A204.1 (cell line): ENCODE measurements at regions not wholly inside any gene's neighbourhood (a gene's known extent, or its start where the extent isn't known, plus 50 kb on each side); places are given as distances from the start of the nearest gene placed in this dataset.

Experiments used
- FAIRE-seq: peaks from 2 replicates; lab custom pipeline; 2012; peaks lifted over from hg19 to GRCh38; lab: Jason Lieb, UNC

DNA sequence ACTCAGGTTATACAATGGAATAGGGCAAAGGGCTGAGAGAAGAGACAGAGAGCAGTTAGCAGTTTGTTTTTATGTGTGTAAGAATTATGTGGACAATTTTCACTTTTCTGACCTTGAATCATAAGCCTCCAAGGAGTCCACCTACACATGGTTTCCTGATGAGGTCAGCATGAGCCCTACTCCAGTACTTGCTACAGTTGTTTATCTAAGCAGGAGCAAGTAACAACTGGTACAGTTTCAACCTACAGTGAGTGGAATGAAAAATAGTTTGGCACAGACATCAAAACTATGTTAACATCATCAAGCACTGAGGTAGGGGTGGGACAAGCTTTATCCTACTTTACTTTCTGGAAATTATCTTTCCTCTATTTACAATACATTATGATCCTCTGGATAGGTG, 426.7 kb upstream of the ID4 start:
- FAIRE-seq, result no peak

DNA sequence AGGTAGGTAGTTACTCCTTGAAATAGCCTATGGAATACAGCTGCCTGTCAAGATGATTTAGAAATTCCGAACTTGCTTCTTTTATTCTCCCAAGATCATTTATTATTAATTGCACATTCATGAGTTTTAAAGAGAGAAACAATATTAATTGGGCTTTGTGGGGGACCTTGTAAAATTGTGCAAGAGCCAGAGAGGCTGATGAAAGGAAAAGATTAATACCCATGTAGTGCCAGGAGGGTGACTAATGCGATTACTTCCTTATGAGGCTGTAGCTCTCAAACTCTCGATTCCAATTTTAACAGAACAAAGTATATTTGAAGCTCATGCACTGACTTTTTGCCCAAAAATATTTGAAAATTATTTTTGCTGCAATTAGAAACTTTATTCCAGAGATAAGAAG, 423.8 kb upstream of the ID4 start:
- FAIRE-seq, result no peak

DNA sequence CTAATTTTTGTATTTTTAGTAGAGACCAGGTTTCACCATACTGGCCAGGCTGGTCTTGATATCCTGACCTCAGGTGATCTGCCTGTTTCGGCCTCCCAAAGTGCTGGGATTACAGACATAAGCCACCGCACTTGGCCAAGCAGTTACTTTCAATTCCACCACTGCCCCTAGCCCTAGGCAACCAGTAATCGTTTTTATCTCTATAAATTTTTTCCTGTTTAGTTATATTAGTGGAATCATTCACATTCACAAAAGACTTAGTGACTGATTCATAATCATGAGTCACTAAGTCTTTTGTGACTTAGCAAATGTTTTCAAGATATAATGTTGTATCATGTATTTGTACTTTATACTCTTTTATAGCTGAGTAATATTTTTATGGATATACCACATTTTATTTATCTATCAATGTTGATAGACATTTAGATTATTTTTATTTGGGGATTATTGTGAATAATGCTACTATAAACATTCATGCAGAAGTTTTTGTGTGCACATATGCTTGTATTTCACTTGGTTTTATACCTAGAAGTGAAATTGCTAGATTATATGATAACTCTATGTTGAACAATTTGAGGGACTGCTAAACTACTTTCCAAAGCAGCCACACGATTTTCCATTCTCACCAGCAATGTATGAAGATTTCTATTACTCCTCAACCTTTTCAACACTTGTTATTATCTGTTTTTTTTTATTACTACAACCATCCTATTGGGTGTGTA, 421.4 kb upstream of the ID4 start:
- FAIRE-seq, result peak; percentile 9

- no peak for FAIRE-seq
Measured at GRCh38 chr6:19416811-19417210, 420.4 kb upstream of the ID4 start.

DNA sequence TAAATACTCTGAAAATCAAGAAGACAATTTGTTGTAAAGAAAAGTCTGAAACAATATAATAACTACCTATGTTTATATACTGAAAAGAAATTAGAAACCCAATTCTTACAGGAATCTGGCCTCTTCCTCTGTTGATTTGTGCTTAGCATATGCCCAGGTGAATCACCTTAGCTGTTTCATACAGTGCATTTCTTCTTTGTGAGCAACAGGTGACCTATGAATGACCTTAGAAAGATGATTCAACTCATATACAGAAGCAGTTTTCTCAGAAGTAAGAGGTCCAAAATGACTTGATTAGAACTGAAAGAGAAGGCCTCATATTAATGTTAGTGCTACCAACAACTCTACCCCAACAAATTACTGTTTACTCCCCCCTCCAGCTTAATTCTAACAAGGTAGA, 419.5 kb upstream of the ID4 start:
- no peak for FAIRE-seq

GRCh38 chr6:19424853-19425252, 412.3 kb upstream of the ID4 start:
- no peak for FAIRE-seq

- no peak for FAIRE-seq
Measured at GRCh38 chr6:19427548-19427947, 409.6 kb upstream of the ID4 start.

DNA sequence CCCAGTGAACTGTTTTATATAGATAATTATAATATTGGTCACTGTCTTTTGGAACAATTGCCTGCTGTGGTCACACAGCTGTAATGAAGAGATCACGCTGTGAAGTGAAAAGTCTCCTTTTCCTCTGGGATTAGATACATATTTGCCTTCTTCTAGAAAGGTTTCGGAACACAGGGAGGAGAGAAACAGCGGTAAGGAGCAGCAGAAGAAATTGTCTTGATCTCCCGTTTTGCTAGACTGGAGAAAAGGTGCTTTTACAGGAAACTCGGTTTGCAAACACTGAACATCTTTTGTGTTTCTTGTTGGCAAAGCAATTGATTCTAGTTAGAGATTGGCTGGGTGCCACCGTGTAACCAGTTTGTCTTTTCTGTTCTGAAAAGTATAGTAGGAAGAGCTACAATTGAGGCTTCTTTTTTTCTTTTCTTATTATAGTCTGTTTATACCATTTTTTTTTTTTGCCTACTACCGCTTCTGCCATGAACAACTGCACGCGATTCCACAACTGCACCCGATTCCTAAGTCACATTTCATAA, 404.1 kb upstream of the ID4 start:
- no peak for FAIRE-seq

DNA sequence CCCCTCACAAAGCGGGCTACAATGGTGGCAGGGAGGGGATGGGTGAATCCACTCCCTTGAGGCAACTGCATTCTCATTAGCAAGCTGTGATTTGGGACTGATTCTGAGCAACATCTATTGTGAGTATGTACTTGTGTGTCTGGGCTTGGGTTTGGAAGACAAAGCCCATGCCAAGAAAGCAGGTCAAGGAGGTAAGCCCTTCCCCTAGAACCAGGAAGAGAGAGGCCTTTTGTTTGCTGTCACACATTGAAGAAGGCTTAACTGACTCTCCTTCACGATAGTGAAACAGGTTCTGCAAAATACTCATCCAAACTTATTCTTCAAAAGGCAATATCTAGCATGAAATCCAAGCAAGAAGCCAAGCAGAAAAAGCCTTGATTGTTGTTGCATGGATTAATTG, 403.1 kb upstream of the ID4 start:
- FAIRE-seq, result no peak

DNA sequence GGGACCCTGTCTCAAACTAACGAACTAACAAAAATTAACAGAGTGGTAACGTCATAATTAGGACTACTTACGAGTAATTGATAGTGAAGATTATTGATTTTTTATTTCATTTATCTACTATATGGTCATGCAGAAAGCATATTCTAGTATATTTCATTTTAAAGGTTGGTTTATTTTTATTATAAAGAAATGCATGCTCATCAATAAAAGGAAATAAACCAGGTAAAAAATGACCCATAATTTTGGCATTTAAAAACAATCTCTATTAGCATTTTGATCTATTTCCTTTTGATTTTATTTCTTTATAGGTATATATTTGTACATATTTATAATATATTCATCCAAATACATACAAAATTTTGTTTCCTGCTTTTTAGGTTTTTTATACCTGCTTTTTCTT, 401.4 kb upstream of the ID4 start:
- no peak for FAIRE-seq

DNA sequence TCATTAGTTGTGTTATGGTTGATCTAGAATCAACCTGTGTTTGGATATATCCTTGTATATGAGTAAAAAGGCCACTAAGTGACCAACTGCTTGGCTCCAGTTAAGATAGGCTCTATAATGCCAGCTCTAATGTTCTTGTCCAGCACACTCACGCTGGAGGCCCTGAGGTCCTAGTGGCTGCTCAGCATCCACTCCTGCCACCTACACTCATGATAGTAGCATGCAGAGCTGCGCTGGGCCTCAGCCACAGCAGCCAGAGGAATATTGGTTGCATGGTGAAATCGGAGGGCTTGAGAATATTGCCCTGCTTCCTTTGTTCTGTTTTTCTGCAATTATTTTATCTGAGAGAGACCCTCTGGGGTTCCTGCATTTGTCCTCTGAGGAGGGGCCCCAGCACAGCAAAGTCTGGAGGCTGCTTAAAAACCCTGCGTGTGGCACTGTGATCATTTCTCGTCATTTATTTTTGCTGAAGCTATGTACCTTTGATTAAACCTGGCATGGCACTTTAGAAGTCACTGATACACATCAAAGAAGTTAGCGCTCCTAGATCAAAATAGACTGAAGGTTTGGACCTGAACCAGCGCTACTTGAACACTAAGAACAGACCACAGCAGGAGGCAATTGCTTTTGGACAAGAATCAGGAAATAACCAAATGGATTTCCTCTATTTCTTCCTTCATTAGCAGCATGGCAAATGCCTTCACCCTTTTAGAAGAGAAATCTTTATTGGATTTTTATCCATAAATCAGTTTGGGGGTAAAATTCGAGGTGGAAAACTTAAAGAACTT, 398.4 kb upstream of the ID4 start:
- no peak for FAIRE-seq

GRCh38 chr6:19440531-19440930, 396.6 kb upstream of the ID4 start:
- FAIRE-seq, result no peak

DNA sequence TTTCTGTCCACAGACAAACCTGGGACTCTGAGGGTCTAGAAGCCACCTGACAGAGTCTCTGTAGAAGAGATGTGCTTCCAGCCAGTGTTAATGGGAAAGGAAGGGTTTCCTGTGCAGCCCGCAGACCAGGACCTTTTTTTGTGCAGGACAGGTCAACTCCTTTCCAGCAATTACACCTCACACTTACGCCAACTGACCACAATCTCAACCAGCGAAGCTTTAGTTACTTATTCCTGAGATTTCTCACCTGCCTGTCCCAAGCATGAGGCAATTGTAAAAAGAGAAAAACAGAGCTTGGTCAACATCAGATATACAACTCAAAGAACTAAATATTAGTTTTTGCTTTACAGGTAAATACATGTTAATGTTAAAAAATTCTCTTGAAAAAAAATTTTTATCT, 393.8 kb upstream of the ID4 start:
- no peak for FAIRE-seq

DNA sequence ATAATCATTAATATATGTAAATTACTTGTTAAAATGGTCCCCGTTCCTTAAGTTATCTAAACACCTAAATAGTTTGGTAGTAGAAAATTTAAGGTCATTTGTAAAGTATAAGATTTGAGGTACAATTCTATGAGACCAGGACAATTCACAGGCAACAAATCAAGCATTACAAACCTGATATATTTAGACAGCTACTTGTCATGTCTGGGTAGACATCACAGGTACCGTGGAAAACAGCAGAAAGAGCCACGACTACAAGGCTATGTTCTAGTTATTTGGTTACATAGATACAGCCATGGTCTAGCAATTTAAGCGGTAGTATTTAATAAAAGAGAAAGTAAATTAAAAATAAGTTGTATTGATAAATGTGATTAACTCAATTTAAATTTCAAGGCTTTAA, 393.1 kb upstream of the ID4 start:
- FAIRE-seq, result no peak

GRCh38 chr6:19444481-19444880, 392.7 kb upstream of the ID4 start:
- no peak for FAIRE-seq

DNA sequence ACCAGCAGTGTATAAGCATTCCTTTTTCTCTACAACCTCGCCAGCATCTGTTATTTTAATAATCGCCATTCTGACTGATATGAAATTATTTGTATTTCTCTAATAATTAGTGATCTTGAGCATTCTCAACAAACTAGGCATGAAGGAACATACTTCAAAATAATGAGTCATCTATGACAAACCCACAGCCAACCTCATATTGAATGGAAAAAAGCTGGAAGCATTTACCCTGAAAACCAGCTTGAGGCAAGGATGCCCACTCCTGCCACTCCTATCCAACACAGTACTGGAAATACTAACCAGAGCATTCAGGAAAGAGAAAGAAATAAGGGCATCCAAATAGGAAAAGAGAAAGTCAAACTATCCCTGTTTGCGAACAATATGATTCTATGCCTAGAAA, 390.6 kb upstream of the ID4 start:
- FAIRE-seq, result no peak

GRCh38 chr6:19450651-19451050, 386.5 kb upstream of the ID4 start:
- no peak for FAIRE-seq

DNA sequence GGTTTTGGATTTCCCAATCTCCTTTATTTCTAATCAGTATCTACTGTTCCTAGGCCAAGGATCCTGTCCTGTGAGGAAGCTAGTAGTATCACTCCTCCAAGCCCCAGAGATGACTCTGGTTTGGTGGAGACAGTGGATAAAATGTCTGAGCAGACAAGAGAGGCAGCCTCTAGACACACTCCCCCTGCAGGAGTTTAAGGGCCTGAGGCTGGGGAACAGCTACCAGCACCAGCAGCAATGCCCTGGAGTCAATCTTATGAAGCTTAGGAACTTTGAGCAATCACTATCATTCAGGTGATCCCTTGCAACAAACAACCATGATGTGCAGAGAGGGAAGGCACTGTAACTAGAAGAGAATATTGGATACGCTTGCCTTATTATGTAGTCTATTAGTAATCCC, 384.7 kb upstream of the ID4 start:
- no peak for FAIRE-seq

DNA sequence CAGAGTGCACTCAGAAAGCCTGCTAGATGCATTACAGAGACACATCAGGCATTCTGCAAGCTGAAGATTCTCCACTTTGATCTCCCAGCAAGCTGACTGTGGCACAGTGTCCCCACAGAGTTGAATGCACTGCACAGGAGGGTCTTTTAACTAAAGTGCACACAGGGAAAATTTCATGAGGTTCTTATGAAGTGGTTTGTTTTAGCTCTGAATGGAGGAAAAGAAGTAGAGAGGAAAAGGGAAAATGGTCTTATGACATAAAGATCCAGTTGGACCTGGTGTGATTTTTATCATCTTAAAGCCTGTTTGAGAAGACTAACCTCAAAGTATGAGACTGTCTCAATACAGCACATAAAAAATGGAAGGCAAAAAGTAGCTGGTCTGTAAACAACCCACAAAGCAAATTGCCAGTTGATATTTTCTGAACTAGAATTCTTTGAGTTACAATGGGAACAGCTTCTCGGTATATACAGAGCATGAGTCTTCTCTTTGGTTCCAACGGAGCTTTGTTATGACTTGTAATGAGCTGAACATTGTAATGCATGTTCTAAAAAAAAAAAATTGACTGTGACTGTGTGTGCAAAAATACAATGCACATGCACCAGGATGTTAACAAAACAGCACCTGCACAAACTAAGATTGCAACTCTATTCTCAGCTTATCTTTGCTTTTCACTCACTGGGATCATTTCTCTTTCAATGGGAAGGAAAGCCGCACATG, 383.0 kb upstream of the ID4 start:
- no peak for FAIRE-seq

DNA sequence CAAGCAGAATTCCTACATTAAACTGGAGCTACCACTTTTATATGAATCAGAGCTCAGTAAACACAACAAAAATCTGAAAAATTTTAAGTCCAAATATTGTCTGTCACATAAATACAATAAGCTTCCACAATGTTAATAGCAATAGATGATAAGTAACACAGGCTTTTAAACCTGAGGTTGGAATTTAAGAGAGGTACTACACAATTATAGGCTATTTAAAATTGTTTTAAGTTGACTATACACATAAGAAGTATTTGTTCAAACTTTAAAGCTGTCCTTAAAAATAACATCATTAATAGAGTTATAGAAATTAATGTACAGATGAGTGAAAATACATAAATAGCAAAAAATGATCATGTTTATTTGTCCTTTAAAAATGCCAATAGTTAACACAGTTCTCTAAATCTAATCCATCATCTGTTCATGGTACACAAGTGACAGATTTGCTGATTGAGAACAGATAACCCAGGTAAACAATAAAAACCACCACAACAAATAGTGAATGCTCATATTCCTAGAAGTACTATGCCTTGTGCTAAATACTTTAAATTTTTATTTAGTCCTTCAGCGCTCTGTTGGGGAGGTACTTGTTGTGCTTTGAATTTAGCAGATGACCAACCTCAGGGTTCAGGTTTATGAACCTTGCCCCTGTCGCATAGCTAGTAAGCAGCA, 382.3 kb upstream of the ID4 start:
- FAIRE-seq, result no peak

DNA sequence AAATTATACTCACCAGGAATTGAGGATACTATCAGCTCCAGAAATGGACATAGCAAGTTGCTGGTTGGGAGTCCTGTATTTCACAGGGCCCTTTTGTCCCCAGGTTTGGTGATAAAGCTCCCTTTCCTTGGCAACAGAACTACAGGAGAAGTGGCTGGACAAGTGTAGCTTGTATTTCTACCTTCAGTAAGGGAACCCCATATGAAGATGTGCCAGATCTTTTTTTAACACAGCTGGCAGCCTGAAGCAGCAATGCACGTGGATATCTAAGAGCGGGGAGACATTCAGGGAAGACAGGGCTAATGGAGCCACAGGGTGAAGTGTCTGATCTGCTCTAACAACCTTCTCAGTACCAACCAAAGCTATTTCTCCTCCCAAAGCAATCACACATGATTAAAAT, 373.9 kb upstream of the ID4 start:
- no peak for FAIRE-seq

DNA sequence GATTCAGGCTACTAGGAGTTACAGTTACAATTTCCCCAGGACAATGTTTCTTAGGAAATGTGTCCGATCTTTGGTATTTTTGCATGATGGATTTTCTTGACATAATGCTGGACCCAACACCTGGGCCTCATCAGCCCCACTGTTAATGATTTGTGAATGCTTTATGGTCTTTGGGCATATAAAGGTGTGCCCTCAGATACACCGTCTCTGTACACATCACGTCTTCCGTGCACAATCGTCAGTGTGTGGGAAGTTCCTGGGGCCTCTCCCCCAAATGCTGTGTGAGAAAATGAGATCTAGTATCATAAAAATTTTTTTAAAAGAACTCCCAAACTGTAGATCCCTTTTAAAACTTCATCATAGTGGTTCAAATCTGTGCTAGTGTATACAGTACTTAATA, 373.2 kb upstream of the ID4 start:
- no peak for FAIRE-seq

DNA sequence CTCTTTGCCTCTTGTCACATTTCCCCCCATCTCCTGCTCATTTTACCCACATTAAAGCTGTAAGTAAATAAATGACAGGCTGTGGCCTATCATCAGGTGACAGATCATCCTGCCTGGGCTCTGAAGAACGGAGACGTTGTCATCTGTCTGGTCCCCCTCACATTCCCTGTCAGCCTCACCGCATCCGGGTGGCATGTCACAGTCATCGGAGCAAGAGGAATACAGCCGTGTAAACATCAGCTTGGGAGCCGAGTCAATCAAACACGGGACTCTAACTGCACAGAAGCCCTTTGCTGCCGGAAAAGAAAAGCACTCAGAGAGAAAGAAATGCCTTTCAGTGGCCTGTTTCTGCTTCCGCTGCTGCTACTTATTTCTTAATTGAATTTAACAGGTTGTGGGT, 371.9 kb upstream of the ID4 start:
- no peak for FAIRE-seq
